Panc1 (cell line): ENCODE measurements at regions not wholly inside any gene's neighbourhood (a gene's known extent, or its start where the extent isn't known, plus 50 kb on each side); places are given as distances from the start of the nearest gene placed in this dataset.

Source experiments
- CTCF ChIP-seq: fragments of 450-650 bp; IDR thresholded peaks from 2 replicates; pipeline ENCODE4 v1.5.1; 2017; ENCODE audit warnings: mild to moderate bottlenecking
- POLR2AphosphoS5 ChIP-seq: IDR thresholded peaks from 2 replicates; pipeline ENCODE4 v1.6.1; 2012; ENCODE audit warnings: mild to moderate bottlenecking, low read depth, low read length, moderate library complexity
- REST ChIP-seq, 2 experiments: IDR thresholded peaks; 2 replicates each; pipeline ENCODE4 v1.6.1; 2011 to 2012; ENCODE audit warnings: low read depth in 2 of 2, control low read depth in 1 of 2, low read length in 1 of 2, mild to moderate bottlenecking in 1 of 2, moderate library complexity in 1 of 2; ENCODE audit not compliant: insufficient read depth in 1 of 2
- SIN3A ChIP-seq: IDR thresholded peaks from 2 replicates; pipeline ENCODE4 v1.6.1; 2012; ENCODE audit warnings: low read depth, mild to moderate bottlenecking, low read length, moderate library complexity, borderline replicate concordance; ENCODE audit not compliant: insufficient read depth
- TCF7L2 ChIP-seq: IDR thresholded peaks from 2 replicates; pipeline ENCODE4 v1.6.1; 2011; ENCODE audit warnings: mild to moderate bottlenecking, low read depth, low read length, inconsistent platforms

GRCh38 chr7:41837916-41838315, 135.0 kb upstream of the INHBA start:
- TF ChIP-seq CTCF = no peak
- TF ChIP-seq TCF7L2 = no peak
- TF ChIP-seq REST (IDR thresholded peaks at IDR 0.05; ENCODE audit: insufficient read depth in 1 of 2, low read depth in 2 of 2, low read length in 1 of 2) = no peak
- no peak for TF ChIP-seq SIN3A
- no peak for TF ChIP-seq POLR2AphosphoS5
